HG03196 (cell line): ENCODE measurements at regions not wholly inside any gene's neighbourhood (a gene's known extent, or its start where the extent isn't known, plus 50 kb on each side); places are given as distances from the start of the nearest gene placed in this dataset.

Source experiments
- ATAC-seq: cut with Tn5 transposase; IDR thresholded peaks from one replicate; pipeline ENCODE4 v1.9.1; 2021; ENCODE audit not compliant: unreplicated experiment

DNA sequence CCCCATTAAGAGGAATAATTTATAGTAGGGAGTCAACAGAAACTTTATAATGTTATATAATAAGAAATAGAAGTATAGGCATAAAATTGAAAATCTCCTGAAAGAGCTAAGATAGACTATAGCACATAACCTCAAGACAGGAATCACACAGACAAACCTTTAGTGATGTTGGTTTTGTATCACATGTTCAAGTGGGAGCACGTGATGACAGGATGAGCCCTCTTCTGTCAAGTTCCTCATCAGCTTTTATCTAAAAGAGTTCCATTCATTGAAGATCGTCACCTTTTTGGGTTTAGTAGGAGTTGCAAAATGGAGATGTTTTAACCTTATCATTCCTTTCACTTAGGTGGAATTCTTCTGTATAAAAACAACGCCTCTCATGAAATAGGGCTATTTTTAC lies 127.0 kb downstream of the MCHR2 start:
- ATAC-seq: no peak

GRCh38 chr6:99868074-99868702 lies 125.8 kb downstream of the MCHR2 start:
- ATAC-seq: peak; percentile 91
